IMR-90 (cell line): ENCODE measurements at regions not wholly inside any gene's neighbourhood (a gene's known extent, or its start where the extent isn't known, plus 50 kb on each side); places are given as distances from the start of the nearest gene placed in this dataset.
"Not testable (repeated sequence)": the region's sequence is repeated elsewhere in the genome, so short reads cannot be mapped to it uniquely, and the experiment has no call there.

Source experiments
- ATAC-seq: fragments of 200-7000 bp; cut with Tn5 transposase; 2 replicates; pipeline ENCODE4 v1.9.1; 2020; ENCODE audit warnings: low read depth, mild to moderate bottlenecking, moderate library complexity
- BruUV-seq: library from RNA; stranded (reverse); fragments of 400-500 nt; replicated peaks from 2 replicates; lab custom pipeline; 2021; lab: Mats Ljungman, UMichigan
- CTCF ChIA-PET: fragments of 300-600 bp; formaldehyde crosslinking; extraction: SDS; loops from one replicate; lab custom pipeline; 2021; ENCODE audit warnings: antibody characterized with exemption; lab: Yijun Ruan, JAX
- POLR2A ChIA-PET: fragments of 300-600 bp; sonication (Branson Sonifier 250); formaldehyde crosslinking; loops from one replicate; lab custom pipeline; 2022; ENCODE audit warnings: antibody characterized with exemption; ENCODE audit not compliant: unreplicated experiment; lab: Charles Lee
- DNase-seq: peaks from one replicate; pipeline ENCODE4 v3.0.0; 2013
- H2AFZ ChIP-seq: replicated peaks from 2 replicates; pipeline ENCODE3; 2013; ENCODE audit warnings: low read length, mild to moderate bottlenecking; ENCODE audit not compliant: poor library complexity
- H2AK5ac ChIP-seq: 2 replicates; pipeline ENCODE4 v1.6.1; 2013; ENCODE audit warnings: low read depth, low read length, inconsistent platforms
- H2AK9ac ChIP-seq: replicated peaks from 2 replicates; pipeline ENCODE3; 2013; ENCODE audit warnings: mild to moderate bottlenecking, low read depth, low read length, moderate library complexity; ENCODE audit not compliant: poor library complexity
- H2BK120ac ChIP-seq: 2 replicates; pipeline ENCODE4 v1.6.1; 2013; ENCODE audit warnings: low read depth, low read length, inconsistent platforms
- H2BK15ac ChIP-seq: 3 replicates; pipeline ENCODE4 v1.6.1; 2013; ENCODE audit warnings: low read depth, low read length, inconsistent platforms
- H2BK20ac ChIP-seq: 2 replicates; pipeline ENCODE4 v1.6.1; 2013; ENCODE audit warnings: low read depth, mild to moderate bottlenecking, inconsistent platforms, low read length, moderate library complexity
- H2BK5ac ChIP-seq: 2 replicates; pipeline ENCODE4 v1.6.1; 2013; ENCODE audit warnings: mild to moderate bottlenecking, low read depth, low read length, inconsistent platforms; ENCODE audit not compliant: poor library complexity, severe bottlenecking
- H3K14ac ChIP-seq: replicated peaks from 2 replicates; pipeline ENCODE4 v1.6.1; 2013; ENCODE audit warnings: low read depth, low read length, inconsistent platforms
- H3K18ac ChIP-seq: 2 replicates; pipeline ENCODE4 v1.6.1; 2013; ENCODE audit warnings: low read depth, low read length, control low read depth
- H3K23ac ChIP-seq: 2 replicates; pipeline ENCODE4 v1.6.1; 2013; ENCODE audit warnings: low read depth, low read length, inconsistent platforms
- H3K27ac ChIP-seq: 2 replicates; pipeline ENCODE4 v1.5.1; 2013; ENCODE audit warnings: mild to moderate bottlenecking, control low read depth, low read length; ENCODE audit not compliant: insufficient read depth
- H3K27me3 ChIP-seq: 2 replicates; pipeline ENCODE4 v1.6.1; 2013; ENCODE audit warnings: low read length; ENCODE audit not compliant: control insufficient read depth, insufficient read depth
- H3K36me3 ChIP-seq: 2 replicates; pipeline ENCODE4 v1.6.1; 2013; ENCODE audit warnings: low read length, mixed read lengths; ENCODE audit not compliant: control insufficient read depth, insufficient read depth
- H3K4ac ChIP-seq: 2 replicates; pipeline ENCODE4 v1.6.1; 2013; ENCODE audit warnings: low read depth, low read length, inconsistent platforms
- H3K4me1 ChIP-seq: 2 replicates; pipeline ENCODE4 v1.6.1; 2013; ENCODE audit warnings: low read length, mixed read lengths; ENCODE audit not compliant: control insufficient read depth, insufficient read depth
- H3K4me2 ChIP-seq: 2 replicates; pipeline ENCODE4 v1.6.1; 2013; ENCODE audit warnings: low read depth, mild to moderate bottlenecking, control low read depth, low read length, moderate library complexity
- H3K4me3 ChIP-seq: 2 replicates; pipeline ENCODE4 v1.5.1; 2013; ENCODE audit warnings: low read depth, mild to moderate bottlenecking, control low read depth, low read length, moderate library complexity; ENCODE audit not compliant: insufficient read depth
- H3K56ac ChIP-seq: 2 replicates; pipeline ENCODE4 v1.6.1; 2013; ENCODE audit warnings: low read length, inconsistent platforms; ENCODE audit not compliant: insufficient read depth; ENCODE audit errors: extremely low read depth
- H3K79me1 ChIP-seq, 2 experiments: 2 replicates each; pipeline ENCODE4 v1.6.1; 2013; ENCODE audit warnings: low read length in 2 of 2, inconsistent platforms in 1 of 2, low read depth in 1 of 2
- H3K9ac ChIP-seq: 2 replicates; pipeline ENCODE4 v1.6.1; 2013; ENCODE audit warnings: low read depth, low read length, control low read depth
- H3K9me1 ChIP-seq: 2 replicates; pipeline ENCODE4 v1.6.1; 2013; ENCODE audit warnings: low read length, inconsistent platforms; ENCODE audit not compliant: insufficient read depth
- H3K9me3 ChIP-seq: 2 replicates; pipeline ENCODE4 v1.6.1; 2013; ENCODE audit warnings: low read length; ENCODE audit not compliant: control insufficient read depth, insufficient read depth
- H4K20me1 ChIP-seq: 2 replicates; pipeline ENCODE4 v1.6.1; 2013; ENCODE audit warnings: low read length, inconsistent platforms; ENCODE audit not compliant: insufficient read depth
- H4K5ac ChIP-seq: 2 replicates; pipeline ENCODE4 v1.6.1; 2013; ENCODE audit warnings: mild to moderate bottlenecking, low read depth, low read length, control low read depth
- H4K8ac ChIP-seq, 2 experiments: 2 replicates each; pipeline ENCODE4 v1.6.1; 2013; ENCODE audit warnings: low read depth in 2 of 2, low read length in 2 of 2, control low read depth in 1 of 2, inconsistent platforms in 1 of 2
- H4K91ac ChIP-seq: 2 replicates; pipeline ENCODE4 v1.6.1; 2013; ENCODE audit warnings: low read depth, low read length, inconsistent platforms; ENCODE audit not compliant: insufficient read depth
- WGBS, 2 experiments: methylation state at CpG; one replicate each; pipeline versions ENCODE4 v1.1.5 to v1.1.7; 2013; ENCODE audit warnings: missing lambda C conversion rate in 2 of 2; ENCODE audit not compliant: insufficient read length in 1 of 2; ENCODE audit errors: extremely low coverage in 2 of 2; 5-methylcytosine and 5-hydroxymethylcytosine counted together
- dilution Hi-C: fragments of 300-500 bp; cut with HindIII; formaldehyde crosslinking; loops from one replicate; pipeline ENCODE4 v1.14.3; 2018; ENCODE audit warnings: low sequenced_read_pairs; ENCODE audit not compliant: unreplicated experiment
- in situ Hi-C: fragments of 300-500 bp; cut with MboI; formaldehyde crosslinking; loops from 3 replicates; pipeline ENCODE4 v1.14.3; 2019; ENCODE audit warnings: low sequenced_read_pairs, inconsistent platforms, mixed read lengths
- intact Hi-C: fragments of 100-400 bp; cut with micrococcal nuclease; formaldehyde crosslinking; loops from 2 replicates; pipeline ENCODE4 v1.10.0; 2022

DNA sequence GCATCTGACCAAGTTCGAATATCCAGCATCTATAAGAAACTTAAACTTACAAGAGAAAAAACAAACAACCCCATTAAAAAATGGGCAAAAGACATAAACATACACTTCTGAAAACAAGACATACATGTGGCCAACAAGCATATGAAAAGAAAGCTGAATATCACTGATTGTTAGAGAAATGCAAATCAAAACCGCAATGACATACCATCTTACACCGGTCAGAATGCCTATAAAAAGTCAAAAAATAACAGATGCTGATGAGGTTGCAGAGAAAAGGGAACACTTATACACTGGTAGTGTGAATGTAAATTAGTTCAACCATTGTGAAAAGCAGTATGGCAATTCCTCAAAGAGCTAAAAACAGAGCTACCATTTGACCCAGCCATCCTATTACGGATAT is 166.0 kb downstream of the RRAGB start:
- H3K4me1 ChIP-seq, CTCF ChIA-PET, H3K79me1 ChIP-seq, H2AK5ac ChIP-seq, H3K9ac ChIP-seq, H2BK5ac ChIP-seq, intact Hi-C loops, H4K20me1 ChIP-seq, POLR2A ChIA-PET, H3K9me1 ChIP-seq, H2AK9ac ChIP-seq, H3K27ac ChIP-seq, H4K5ac ChIP-seq, H3K56ac ChIP-seq, H4K8ac ChIP-seq, DNase-seq, H2AFZ ChIP-seq, H3K14ac ChIP-seq, H3K27me3 ChIP-seq, H3K23ac ChIP-seq, H2BK120ac ChIP-seq, in situ Hi-C loops, H3K36me3 ChIP-seq, H3K9me3 ChIP-seq, H3K4ac ChIP-seq, dilution Hi-C loops, H3K4me3 ChIP-seq, ATAC-seq, H4K91ac ChIP-seq, H2BK20ac ChIP-seq, H2BK15ac ChIP-seq, H3K4me2 ChIP-seq, H3K18ac ChIP-seq, BruUV-seq: not testable (repeated sequence)
- WGBS, 2 experiments: no CpG with 5 or more reads among the region's 4 CpGs
